NCI-H2107 treated with DMSO at 0.1 percent for 48 hours (cell line): ENCODE measurements at regions not wholly inside any gene's neighbourhood (a gene's known extent, or its start where the extent isn't known, plus 50 kb on each side); places are given as distances from the start of the nearest gene placed in this dataset.
"Not testable (repeated sequence)": the region's sequence is repeated elsewhere in the genome, so short reads cannot be mapped to it uniquely, and the experiment has no call there.

Experiments used
- DNase-seq: peaks from one replicate; lab custom pipeline; 2025; ENCODE audit not compliant: unreplicated experiment; lab: John Stamatoyannopoulos, UW

DNA sequence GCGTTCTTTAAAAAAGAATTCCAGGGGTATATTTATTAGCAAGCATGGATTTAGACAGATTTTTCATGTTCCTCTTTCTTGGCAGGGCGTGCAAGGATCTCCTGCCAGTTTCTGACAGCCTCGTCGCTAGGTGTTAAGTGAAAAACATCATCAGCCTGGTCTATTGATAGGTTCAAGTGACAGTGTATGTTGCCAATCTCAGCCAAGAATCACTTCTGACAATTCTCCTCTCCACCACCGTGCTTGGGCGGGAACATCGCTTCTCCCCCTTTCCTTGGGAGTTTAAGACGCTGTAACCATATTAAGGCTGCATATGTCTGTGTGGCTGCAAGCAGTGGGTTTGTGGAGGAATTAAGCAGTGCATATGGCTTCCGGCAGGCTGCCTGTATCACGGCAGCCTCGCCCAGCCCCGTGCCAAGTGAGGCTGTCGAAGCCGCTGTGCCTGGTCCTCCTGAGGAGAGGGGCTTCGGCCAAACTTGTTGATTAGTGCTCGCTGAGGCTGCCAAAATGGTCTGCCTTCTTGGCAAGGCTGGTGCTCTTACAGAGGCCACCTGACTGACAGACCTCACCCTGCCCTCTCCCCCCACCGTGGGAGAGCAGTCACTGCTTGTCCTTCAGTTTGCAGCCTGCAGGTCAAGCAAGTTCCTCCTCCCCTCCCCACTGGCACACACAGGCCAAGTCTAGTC lies 132.2 kb upstream of the MPHOSPH6 start:
- no peak for DNase-seq

DNA sequence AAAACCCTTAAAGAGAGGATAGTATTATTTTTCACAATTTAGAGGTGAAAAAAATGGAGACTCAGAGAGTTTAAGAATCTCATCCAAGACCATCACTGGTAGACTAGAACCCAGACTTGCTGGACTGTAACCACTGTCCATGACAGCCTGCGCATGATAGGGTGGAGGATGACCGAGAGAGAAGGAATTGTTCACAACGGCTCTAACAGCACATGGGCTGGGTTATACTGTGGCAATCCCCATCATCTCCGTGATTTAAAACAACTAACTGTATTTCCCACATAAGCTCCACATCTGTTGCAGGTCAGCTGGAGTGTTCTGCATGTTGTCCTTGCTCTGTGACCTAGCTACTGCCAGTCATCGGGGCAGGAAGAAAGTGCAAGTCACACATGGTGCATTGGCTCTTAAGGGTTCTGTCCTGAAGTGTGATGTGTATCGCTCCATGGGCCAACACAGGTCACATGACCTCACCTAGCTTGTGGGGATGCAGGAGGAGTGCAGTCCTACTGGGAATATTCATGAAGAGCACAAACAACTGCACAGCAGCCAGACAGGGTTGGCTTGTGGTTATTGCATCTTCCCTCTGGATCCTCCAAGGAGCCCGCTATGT lies 131.2 kb upstream of the MPHOSPH6 start:
- no peak for DNase-seq

DNA sequence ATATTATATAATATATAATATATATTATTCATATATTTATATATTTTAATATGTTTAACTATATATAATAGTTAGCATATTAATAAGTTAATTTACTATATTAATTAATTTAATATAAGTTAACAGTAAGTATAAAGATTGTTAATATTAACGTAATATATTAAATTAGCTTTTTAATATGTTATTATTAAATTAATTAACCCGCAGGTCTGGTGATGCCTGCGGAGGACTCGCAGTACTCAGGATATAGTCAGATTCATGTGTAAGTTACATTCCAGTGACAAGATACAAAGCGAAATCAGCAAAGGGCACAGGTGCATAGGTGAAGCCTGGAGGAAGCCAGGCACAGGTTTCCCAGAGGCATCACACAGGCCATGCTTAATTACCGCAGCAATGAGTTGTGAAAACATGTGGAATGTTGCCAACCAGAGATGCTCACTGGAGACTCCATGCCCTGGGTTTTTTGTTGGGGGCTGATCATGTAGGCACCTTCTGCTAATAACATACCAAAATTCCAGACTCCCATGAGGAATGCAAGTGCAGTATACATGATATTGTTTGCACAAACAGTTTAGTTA lies 130.4 kb upstream of the MPHOSPH6 start:
- DNase-seq = no peak

DNA sequence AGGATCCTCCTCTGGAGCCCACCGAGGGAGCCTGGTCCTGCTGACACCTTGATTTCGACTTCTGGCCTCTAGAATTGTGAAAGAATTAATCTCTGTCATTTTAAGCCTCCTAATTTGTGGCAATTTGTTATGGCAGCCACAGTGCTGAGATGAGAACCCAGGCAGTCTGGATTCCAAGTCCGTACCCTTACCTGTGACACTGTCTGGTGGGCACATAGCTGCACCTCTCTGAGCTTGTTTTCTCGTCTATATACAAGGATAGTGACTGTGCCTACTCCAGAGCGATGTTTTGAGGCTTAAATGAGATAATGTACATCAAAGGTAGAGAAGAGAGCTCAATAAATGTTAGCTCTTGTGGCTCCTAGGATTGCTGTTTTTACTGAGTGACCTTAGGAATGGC lies 128.4 kb upstream of the MPHOSPH6 start:
- DNase-seq = no peak

DNA sequence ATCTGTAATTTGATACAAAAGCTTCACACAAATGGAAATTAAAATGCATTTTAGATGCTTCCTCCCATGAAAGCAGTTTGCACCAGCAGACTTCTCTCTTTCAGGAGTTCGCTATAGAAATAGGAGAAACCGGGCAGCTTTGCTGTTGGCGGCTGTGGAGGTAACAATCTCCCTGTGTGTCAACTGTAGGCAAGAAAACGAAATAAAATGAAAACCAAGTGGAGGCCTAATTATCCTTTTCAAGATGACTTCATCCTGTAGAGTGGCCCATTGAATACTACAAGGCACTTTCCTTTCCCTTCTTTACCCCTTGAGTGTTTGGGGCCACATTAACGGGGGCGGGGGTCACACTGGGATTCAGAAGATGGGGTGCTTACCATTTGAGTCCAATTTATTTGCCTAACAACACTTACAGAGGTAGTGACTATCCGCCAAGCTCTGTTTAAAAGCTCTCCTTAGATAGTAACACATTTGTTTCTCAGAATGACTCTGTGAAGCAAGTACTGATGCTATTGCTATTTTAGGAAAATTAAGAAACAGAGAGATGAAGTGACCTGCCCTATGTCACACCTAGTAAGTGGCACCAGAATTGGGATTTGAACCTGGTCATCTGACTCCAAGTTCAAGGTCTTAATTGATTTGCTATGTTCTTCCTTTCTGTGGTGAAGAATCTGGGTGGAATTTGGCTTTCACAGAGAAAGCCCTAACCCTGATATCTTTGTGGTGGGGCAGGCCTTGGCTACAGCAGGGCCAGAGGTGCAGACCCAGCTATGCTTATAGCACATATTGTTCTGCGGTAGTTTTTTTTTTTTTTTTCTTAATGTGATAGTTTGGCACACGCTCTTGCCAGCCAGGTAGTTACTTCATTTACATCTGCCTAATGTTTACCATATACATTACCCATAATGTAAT lies 125.5 kb upstream of the MPHOSPH6 start:
- DNase-seq = no peak

DNA sequence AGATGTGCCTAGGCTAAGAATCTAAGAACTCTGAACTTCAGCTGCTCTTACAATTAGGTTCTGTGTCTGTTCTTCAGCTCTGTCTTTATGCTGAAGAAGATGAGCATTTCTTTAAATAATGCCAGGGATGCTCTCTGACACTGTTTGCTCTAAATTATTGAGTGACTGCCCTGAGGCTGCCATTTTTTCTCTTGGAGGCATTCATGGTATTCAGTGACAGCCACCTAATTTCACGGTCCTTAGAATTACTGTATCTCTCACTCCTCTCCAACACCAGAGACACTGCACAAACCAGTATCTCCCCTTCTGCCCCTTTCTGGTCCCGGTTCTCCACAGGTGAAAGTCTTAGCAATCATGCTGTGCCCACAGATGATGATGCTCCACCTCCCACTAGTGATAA lies 123.6 kb upstream of the MPHOSPH6 start:
- no peak for DNase-seq

DNA sequence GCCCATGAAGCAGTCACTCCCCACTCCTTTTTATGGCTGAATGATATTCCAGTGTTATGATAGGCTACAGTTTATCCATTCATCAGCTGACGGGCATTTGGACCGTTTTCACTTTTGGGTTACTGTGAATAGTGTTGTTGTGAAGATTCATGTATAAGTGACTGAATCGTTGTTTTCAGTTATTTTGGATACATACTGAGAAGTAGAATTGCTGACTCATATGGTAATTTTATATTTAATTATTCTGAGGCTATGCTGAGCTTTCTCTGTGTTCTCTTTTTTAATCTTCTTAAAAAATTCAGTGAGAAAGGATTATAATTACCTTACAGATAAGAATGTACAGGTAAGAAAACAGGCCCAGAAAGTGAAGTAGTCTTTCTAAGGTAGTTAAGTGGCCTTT lies 117.9 kb upstream of the MPHOSPH6 start:
- DNase-seq = no peak

DNA sequence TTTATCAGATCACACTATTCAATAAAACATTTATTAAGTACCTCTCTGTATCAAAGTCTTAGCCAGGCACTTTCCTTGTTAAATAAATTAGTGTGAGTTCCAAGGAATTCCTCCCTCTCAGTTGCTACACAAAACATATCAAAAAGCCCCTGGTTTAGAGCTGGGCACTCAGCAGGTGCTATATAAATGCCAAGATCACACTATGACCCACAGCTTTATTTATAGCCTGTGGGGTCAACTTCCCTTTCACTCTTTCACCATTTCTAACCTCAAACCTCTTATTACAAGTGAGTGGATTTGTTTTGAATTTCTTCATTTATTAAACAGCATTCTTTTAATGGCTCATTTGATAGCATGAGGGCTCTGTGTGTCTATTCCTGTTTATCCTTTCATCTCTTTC lies 112.6 kb upstream of the MPHOSPH6 start:
- no peak for DNase-seq

DNA sequence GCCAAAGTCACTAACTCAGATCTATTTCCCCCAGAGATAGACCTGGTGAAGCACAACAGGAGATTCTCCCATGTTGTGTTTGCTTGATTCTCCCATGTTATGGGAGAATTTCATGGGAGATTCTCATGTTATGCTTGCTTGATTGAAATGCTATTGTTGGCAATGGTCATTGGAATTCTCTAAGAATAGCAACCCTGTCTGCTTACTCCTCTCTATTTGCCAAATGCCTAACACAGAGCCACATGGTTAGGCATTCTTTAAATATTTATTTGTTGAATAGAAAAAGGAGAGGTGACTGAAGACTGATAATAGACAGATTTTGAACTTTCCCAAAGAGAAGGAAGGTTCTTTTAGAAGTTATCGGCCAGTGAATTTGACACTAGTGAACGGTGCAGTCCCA lies 111.5 kb upstream of the MPHOSPH6 start:
- no peak for DNase-seq

DNA sequence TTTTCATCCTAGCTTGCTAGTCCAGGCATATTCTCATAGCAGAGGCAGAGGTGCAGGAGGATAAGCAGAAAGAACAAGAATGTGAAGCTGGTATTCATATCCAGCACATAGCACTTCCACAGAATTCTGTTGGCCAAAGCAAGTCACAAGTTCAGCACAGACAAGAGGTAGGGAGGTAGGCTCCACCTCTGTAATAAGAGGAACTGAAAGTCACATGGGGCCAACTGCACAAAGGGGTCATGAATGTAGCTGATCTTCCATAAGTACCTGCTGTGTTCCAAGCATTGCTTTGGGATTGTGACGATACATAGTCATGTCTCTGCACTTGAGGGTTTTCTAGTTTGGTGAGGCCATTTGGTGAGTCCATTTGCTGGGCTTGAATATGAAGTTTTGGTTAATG lies 110.8 kb upstream of the MPHOSPH6 start:
- no peak for DNase-seq

DNA sequence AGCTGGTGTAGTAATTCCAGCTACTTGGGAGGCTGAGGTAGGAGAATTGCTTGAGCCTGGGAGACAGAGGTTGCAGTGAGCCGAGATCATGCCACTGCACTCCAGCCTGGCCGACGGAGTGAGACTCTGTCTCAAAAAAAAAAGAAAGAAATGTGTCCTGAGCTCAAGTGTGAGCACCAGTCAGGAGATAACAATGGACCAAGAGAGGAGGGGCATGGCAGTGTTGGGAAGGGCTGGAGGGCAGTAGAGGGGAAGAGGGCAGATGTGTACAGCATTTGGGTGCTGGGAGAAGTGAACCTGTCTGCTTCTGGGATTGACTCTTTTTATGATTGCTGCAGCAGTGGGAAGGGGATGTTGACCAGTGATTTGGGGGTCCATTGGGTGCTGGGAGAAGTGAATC lies 105.3 kb upstream of the MPHOSPH6 start:
- DNase-seq = not testable (repeated sequence)

DNA sequence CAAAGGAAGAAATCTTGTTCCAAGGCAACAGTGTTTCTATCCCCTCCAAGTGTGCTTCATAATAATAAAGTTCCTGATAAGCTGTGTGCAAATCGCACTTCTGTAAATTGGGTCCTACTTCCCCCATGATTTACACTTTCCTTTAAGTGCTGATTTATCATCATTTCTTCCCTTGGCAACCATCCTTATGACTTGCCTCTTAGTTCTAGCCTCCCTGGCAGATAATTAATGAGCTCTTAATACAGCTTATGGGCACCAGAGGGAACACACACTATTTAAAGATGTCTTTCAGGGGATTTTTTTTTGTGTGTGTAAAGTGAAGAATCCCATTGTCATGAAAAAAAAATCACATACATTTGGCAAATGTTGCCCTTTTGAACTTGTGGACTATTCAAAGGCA lies 101.6 kb upstream of the MPHOSPH6 start:
- DNase-seq = no peak

DNA sequence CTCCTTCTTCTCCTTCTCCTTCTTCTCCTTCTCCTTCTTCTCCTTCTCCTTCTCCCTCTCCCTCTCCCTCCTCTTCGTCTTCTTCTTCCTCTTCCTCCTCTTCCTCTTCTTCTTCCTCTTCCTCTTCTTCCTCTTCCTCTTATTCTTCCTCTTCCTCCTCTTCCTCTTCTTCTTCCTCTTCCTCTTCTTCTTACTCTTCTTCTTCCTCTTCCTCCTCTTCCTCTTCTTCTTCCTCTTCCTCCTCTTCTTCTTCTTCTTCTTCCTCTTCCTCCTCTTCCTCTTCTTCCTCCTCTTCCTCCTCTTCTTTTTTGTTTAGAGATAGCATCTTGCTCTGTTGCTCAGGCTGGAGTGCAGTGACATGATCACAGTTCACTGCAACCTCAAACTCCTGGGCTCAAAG lies 97.7 kb upstream of the MPHOSPH6 start:
- DNase-seq = not testable (repeated sequence)

DNA sequence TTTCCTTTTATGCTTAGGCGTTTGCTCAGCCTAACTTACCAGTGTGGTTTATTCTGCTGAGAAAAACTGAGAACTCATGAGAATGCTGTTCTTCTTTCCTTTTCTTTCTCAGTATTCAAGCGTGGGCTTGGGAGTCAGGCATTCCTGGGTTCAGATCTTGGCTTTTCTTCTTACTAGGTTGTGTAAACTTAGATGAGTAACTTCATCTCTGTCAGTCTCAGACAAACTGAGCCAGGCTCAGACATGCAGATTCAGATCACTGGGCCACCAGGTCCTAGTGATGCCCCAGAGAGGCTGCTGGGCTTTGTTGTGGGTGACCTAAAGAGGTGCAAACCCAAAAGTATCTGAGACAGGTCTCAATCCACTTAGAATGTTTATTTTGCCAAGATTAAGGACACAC lies 95.8 kb upstream of the MPHOSPH6 start:
- DNase-seq = no peak

DNA sequence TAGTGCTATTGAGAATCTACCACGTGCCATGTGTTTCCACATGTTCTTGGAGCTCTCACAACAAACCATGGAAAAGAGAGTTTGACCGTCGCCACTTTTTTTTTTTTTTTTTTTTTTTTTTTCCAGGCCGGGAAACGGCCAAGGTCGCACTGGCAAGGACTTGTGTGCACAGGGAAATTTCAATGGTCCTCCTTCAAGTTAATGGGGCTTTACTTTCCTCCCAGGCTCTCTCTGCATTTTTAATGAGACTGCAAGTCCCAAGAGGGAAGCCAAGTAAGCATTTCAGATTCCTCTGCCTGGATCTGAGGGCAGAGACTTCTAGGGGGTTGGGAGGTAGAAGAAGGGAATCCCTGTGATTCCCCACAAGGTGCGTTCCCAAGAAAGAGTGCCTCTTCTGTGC lies 94.7 kb upstream of the MPHOSPH6 start:
- no peak for DNase-seq

DNA sequence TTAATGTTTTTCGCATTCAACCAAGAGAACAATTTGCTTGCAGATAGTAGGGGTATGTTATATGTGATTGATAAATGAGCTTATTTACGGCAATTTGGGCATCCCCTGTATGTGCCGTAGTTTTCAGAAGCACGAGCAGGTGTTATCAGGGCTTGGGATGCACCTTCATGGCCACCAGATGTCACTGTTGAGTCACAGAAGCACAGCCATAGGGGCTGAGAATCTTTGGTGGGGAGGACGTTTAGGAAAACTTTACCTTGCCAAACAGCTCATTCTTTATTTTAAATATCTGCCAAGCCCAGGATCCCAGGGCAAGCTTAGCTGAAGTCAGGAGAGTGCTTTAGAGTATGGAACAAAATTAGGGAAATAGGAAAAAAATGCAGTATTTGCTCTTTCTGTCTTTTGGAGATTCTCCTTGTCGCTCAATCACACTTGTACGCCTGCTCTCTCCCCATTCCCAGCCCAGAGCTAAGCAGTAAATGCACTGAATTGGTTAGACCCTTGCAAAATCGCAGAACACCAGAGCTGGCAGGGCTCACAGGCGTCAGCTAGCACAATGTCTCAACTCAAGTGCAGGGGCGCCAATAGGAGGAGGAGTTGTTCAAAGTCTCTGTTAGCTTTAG lies 93.6 kb upstream of the MPHOSPH6 start:
- peak; percentile 10 for DNase-seq

DNA sequence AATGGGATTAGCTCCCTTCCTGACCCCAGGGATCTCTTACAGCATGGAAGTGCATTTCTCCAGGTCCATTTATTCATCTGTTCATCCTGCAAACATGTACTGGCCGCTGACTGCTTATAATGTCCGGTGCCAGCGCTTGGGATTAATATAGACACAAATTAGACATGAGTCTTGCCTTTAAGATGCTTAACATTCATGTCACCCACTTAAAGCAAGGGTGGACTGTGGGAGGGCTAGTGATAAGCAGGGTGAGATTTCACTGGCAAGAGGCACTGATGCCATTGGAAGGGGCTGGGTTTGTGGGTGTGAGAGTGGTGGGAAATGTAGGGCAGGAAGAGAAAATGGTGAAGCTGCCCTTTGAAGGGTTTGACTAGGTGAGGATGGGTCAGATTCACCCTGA lies 92.2 kb upstream of the MPHOSPH6 start:
- DNase-seq = no peak

DNA sequence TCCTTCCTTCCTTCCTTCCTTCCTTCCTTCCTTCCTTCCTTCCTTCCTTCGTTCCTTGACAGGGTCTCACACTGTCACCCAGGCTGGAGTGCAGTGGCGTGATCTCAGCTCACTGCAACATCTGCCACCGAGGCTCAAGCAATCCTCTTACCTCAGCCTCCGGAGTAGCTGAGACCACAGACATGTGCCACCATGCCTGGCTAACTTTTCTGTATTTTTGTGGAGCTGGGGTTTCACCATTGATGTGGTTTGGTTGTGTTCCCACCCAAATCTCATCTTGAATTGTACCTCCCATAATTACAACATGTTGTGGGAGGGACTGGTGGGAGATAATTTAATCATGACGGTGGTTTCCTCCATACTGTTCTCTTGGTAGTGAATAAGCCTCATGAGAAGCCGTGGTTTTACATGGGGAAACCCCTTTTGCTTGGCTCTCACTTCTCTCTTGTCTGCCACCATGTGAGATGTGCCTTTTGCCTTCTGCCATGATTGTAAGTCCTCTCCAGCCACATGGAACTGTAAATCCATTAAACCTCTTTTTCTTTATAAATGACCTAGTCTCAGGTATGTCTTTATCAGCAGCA lies 90.3 kb upstream of the MPHOSPH6 start:
- no peak for DNase-seq

DNA sequence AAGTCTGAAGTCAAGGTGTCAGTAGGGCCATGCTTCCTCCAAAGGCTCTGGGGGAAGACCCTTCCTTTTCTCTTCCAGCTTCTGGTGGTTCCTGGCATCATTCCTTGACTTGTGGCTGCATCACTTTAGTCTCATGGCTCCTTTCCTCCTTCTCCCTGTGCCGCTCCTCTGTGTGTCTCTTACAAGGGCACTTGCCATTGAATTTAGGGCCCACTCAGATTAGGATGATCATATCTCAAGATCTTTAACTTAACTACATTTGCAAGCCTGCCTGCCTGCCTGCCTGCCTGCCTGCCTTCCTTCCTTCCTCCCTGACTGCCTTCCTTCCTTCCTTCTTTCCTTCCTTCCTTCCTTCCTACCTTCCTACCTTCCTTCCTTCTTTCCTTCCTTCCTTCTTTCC lies 89.7 kb upstream of the MPHOSPH6 start:
- DNase-seq = no peak

DNA sequence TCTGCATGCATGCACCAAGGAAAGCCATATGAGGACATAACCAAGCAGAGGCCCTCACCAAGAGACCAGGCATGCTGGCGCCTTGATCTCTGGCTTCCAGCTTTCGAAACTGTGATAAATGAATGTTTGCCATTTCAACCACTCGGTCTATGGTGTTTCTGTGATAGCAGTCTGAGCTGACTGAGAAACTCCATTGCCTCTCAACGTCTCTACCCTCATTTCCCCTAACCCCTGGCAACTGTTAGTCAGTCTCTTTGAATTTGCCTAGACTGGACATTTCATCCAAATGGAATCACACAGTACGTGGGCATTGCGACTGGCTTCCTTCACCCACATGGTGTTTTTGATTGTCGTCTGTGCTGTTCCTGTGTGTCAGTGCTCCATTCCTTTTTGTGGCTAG lies 88.0 kb upstream of the MPHOSPH6 start:
- no peak for DNase-seq

DNA sequence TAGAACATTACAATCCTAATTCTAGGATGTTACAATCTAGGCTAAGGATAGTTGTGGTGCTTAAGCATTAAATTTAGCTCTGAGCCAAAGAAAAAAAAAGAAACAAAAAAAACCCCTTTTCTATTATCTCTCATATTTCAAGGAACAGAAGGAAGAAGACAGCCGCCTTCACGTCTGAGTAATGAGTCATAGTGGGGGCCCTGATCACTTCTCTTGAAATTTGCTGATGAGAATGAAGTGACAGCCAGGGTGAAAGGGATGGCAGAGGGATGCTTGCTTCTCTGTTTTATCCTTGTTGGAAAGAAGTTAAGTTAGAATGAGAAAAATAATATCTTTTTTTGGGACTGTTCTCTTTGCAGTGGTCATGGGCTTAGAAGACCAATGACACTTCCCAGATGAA lies 82.6 kb upstream of the MPHOSPH6 start:
- DNase-seq = no peak
